ENCODE measurements at regions not wholly inside any gene's neighbourhood (a gene's known extent, or its start where the extent isn't known, plus 50 kb on each side); places are given as distances from the start of the nearest gene placed in this dataset.

DNA sequence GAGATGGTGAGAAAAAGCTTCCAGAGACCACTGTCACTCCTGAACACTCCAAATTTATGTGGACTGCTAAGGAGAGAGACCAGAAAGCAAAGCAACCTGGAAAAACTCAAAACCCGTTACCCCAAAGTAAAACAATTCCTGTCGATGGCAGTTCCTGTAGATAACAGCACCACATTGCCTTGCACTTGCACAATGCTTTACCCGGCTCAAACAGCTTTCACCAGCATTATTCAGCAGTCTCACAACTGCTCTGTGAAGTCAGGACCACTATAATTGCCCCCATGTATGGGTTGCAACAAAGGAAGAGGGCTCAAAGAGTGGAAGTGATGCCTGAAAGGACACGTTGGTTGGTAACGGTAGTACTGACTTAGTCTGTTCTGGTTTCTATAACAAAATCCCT is 234.8 kb downstream of the BCOR start:
- no peaks in the 10 kb centered on the region for H3K36me3 ChIP-seq (replicated peaks in 1 of 2; ENCODE audit: control insufficient read depth in 1 of 2, insufficient read depth in 2 of 2, low read length in 1 of 2)
- TF ChIP-seq YY1 (IDR thresholded peaks at IDR 0.05; ENCODE audit: low read depth) (no peak), IRF3 (IDR thresholded peaks at IDR 0.05; ENCODE audit: low read depth, low read length) (no peak), NRF1 (IDR thresholded peaks at IDR 0.05; ENCODE audit: low read depth, low read length) (no peak), EZH2phosphoT487 (IDR thresholded peaks at IDR 0.05; ENCODE audit: borderline replicate concordance, low read depth) (no peak), RCOR1 (IDR thresholded peaks at IDR 0.05; ENCODE audit: low read length) (no peak), RFX5 (IDR thresholded peaks at IDR 0.05; ENCODE audit: low read length) (no peak)
- H4K20me1 ChIP-seq (ENCODE audit: insufficient read depth) = no peaks in the 10 kb centered on the region
- no peaks in the 10 kb centered on the region for H3K9me2 ChIP-seq
- no peaks in the 10 kb centered on the region; the same call in 1 of the 2 replicates for H3K27me3 ChIP-seq (ENCODE audit: insufficient read depth)
- H2AFZ ChIP-seq (ENCODE audit: low read depth) = no peak overlapping the region
- 49% methylated on average over 5 of the region's 5 CpGs for WGBS (ENCODE audit: low lambda C conversion rate)
- POLR2A ChIA-PET = no interaction called here
- no peak overlapping the region for H3K27ac ChIP-seq (ENCODE audit: low read depth in 2 of 2, low read length in 1 of 2)
- CTCF ChIA-PET = no interaction called here
- H3K9ac ChIP-seq = no peak overlapping the region
- no peaks in the 10 kb centered on the region for H3F3A ChIP-seq (replicated peaks; ENCODE audit: insufficient read depth)
- peaks cover 0 to 13% of the 10 kb centered on the region in 2 experiments; a peak in 1 of 4 replicates for H3K4me1 ChIP-seq (ENCODE audit: control insufficient read depth in 1 of 2, insufficient read depth in 2 of 2, low read depth in 1 of 2, low read length in 1 of 2)
- H3K4me3 ChIP-seq (ENCODE audit: low read depth in 2 of 2, low read length in 1 of 2) = no peak overlapping the region
- no peak overlapping the region for H3K4me2 ChIP-seq
- no peaks in the 10 kb centered on the region for H3K9me3 ChIP-seq
- DNase-seq = no peak
- H3K79me2 ChIP-seq (ENCODE audit: insufficient read depth) = no peaks in the 10 kb centered on the region

DNA sequence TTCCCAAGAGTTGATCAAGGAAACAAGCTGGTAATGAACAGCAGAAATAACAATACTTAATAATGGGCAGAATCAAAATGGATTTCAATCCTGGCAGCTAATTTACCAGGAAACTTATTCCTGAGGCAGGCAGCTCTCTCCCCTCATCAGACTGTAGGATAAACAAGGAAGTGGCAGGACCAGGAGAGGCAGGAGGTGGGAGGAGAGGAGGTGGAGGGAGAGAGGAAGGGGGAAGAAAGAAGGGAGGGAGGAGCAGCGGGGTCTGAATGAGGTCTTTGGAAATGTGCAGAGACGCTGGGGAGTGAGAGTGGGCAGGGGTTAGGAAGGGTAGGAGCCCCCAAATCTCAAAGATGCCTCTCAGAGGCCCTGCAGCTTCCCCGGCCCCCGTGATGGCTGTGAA is 231.5 kb downstream of the BCOR start:
- Histone ChIP-seq H3K36me3 (replicated peaks in 1 of 2; ENCODE audit: control insufficient read depth in 1 of 2, insufficient read depth in 2 of 2, low read length in 1 of 2) (no peaks in the 10 kb centered on the region), H3K4me2 (no peak overlapping the region), H3K4me3 (ENCODE audit: low read depth in 2 of 2, low read length in 1 of 2) (no peak overlapping the region), H2AFZ (ENCODE audit: low read depth) (no peak overlapping the region), H4K20me1 (ENCODE audit: insufficient read depth) (no peaks in the 10 kb centered on the region), H3F3A (replicated peaks; ENCODE audit: insufficient read depth) (no peaks in the 10 kb centered on the region), H3K79me2 (ENCODE audit: insufficient read depth) (no peaks in the 10 kb centered on the region), H3K9me2 (no peaks in the 10 kb centered on the region), H3K27ac (ENCODE audit: low read depth in 2 of 2, low read length in 1 of 2) (no peak overlapping the region), H3K4me1 (ENCODE audit: control insufficient read depth in 1 of 2, insufficient read depth in 2 of 2, low read depth in 1 of 2, low read length in 1 of 2) (no peaks in the 10 kb centered on the region), H3K27me3 (ENCODE audit: insufficient read depth) (no peaks in the 10 kb centered on the region; the same call in 1 of the 2 replicates), H3K9ac (no peak overlapping the region), H3K9me3 (no peaks in the 10 kb centered on the region)
- ChIA-PET POLR2A (no interaction called here), CTCF (no interaction called here)
- TF ChIP-seq FOXJ3 (CRISPR knock-in tag; IDR thresholded peaks at IDR 0.05) (no peak), ZBTB33 (IDR thresholded peaks at IDR 0.05; ENCODE audit: borderline replicate concordance, low read depth) (no peak), FOSL2 (IDR thresholded peaks at IDR 0.05; ENCODE audit: borderline replicate concordance, low read depth) (no peak), SIN3A (IDR thresholded peaks at IDR 0.05; ENCODE audit: borderline replicate concordance, low read depth, low read length) (no peak), MXI1 (IDR thresholded peaks at IDR 0.05; ENCODE audit: low read depth, low read length) (no peak), RFX5 (IDR thresholded peaks at IDR 0.05; ENCODE audit: low read length) (no peak)
- WGBS (ENCODE audit: low lambda C conversion rate) = 68% methylated on average over 4 of the region's 4 CpGs
- no peak for DNase-seq
